SK-N-SH (cell line): ENCODE measurements at regions not wholly inside any gene's neighbourhood (a gene's known extent, or its start where the extent isn't known, plus 50 kb on each side); places are given as distances from the start of the nearest gene placed in this dataset.

ENCODE experiments used
- CTCF ChIA-PET: fragments of 300-600, 350-600 bp; formaldehyde crosslinking; extraction: SDS; loops from one replicate; lab custom pipeline; 2021; lab: Yijun Ruan, JAX
- POLR2A ChIA-PET: fragments of 350-600 bp; sonication (Branson Sonifier 250); formaldehyde crosslinking; extraction: SDS; loops from one replicate; lab custom pipeline; 2020; ENCODE audit warnings: antibody characterized with exemption, inconsistent platforms; lab: Yijun Ruan, JAX
- DNase-seq: peaks from one replicate; pipeline ENCODE4 v3.0.0; 2012
- H2AFZ ChIP-seq: fragments of 200-600 bp; sonication (generic); 2 replicates; pipeline ENCODE4 v1.8.1; 2016; ENCODE audit warnings: antibody characterized with exemption, mild to moderate bottlenecking, low read depth
- H3F3A ChIP-seq: fragments of 200-600 bp; sonication (generic); replicated peaks from 2 replicates; pipeline ENCODE3; 2016; ENCODE audit warnings: antibody characterized with exemption, mild to moderate bottlenecking; ENCODE audit not compliant: insufficient read depth
- H3K27ac ChIP-seq, 2 experiments: fragments of 200-500 bp in 1 of 2; fragments of 200-600 bp in 1 of 2; sonication (Bioruptor generic) in 1 of 2; sonication (generic), shearing (Covaris generic) in 1 of 2; 2 replicates each; pipeline versions ENCODE4 v1.5.1 to v1.6.1; 2014 to 2016; ENCODE audit warnings: low read depth in 2 of 2, inconsistent platforms in 1 of 2, low read length in 1 of 2, mild to moderate bottlenecking in 1 of 2, mixed read lengths in 1 of 2
- H3K27me3 ChIP-seq: fragments of 200-600 bp; sonication (generic), shearing (Covaris generic); 2 replicates; pipeline ENCODE4 v1.6.1; 2016; ENCODE audit warnings: mixed run types; ENCODE audit not compliant: insufficient read depth
- H3K36me3 ChIP-seq, 2 experiments: fragments of 200-500 bp in 1 of 2; fragments of 200-600 bp in 1 of 2; sonication (Bioruptor generic) in 1 of 2; sonication (generic) in 1 of 2; replicated peaks in 1 of 2; 2 replicates each; pipeline versions ENCODE3 to v1.5.1; 2014 to 2016; ENCODE audit warnings: low read length in 1 of 2, mild to moderate bottlenecking in 1 of 2; ENCODE audit not compliant: insufficient read depth in 2 of 2, control insufficient read depth in 1 of 2
- H3K4me1 ChIP-seq, 2 experiments: fragments of 200-500 bp in 1 of 2; fragments of 200-600 bp in 1 of 2; sonication (Bioruptor generic) in 1 of 2; sonication (generic), shearing (Covaris generic) in 1 of 2; 2 replicates each; pipeline versions ENCODE4 v1.5.1 to v1.6.1; 2014 to 2016; ENCODE audit warnings: low read depth in 1 of 2, low read length in 1 of 2, mixed run types in 1 of 2; ENCODE audit not compliant: insufficient read depth in 2 of 2, control insufficient read depth in 1 of 2
- H3K4me2 ChIP-seq: fragments of 200-600 bp; sonication (generic), shearing (Covaris generic); 2 replicates; pipeline ENCODE4 v1.6.1; 2017; ENCODE audit warnings: mixed run types
- H3K4me3 ChIP-seq, 2 experiments: fragments of 200-500 bp in 1 of 2; fragments of 200-600 bp in 1 of 2; sonication (Bioruptor generic) in 1 of 2; sonication (generic), shearing (Covaris generic) in 1 of 2; 2 replicates each; pipeline versions ENCODE4 v1.5.1 to v1.8.1; 2014 to 2016; ENCODE audit warnings: low read depth in 2 of 2, inconsistent platforms in 1 of 2, low read length in 1 of 2, mild to moderate bottlenecking in 1 of 2, mixed read lengths in 1 of 2, moderate library complexity in 1 of 2
- H3K79me2 ChIP-seq: fragments of 200-600 bp; sonication (generic); 2 replicates; pipeline ENCODE4 v1.8.1; 2017; ENCODE audit warnings: mild to moderate bottlenecking; ENCODE audit not compliant: insufficient read depth
- H3K9ac ChIP-seq: fragments of 200-600 bp; sonication (generic); 2 replicates; pipeline ENCODE4 v1.6.1; 2017; ENCODE audit warnings: mixed run types
- H3K9me2 ChIP-seq: fragments of 200-600 bp; sonication (generic); 2 replicates; pipeline ENCODE4 v1.6.1; 2017; ENCODE audit warnings: mixed run types
- H3K9me3 ChIP-seq: fragments of 200-600 bp; sonication (generic); 2 replicates; pipeline ENCODE4 v1.6.1; 2017; ENCODE audit warnings: mixed run types, mild to moderate bottlenecking, moderate library complexity
- H4K20me1 ChIP-seq: fragments of 200-600 bp; sonication (generic); 2 replicates; pipeline ENCODE4 v1.6.1; 2017; ENCODE audit warnings: mild to moderate bottlenecking, mixed run types; ENCODE audit not compliant: insufficient read depth
- CHD2 ChIP-seq: fragments of 150-350 bp; IDR thresholded peaks from 2 replicates; pipeline ENCODE4 v1.6.1; 2018; ENCODE audit warnings: low read length; ENCODE audit not compliant: partially characterized antibody
- EP300 ChIP-seq, 2 experiments: IDR thresholded peaks; 2 replicates each; pipeline versions ENCODE4 v1.4.0 to v1.6.1; 2012; ENCODE audit warnings: borderline replicate concordance in 1 of 2, low read depth in 1 of 2, low read length in 1 of 2
- FOSL2 ChIP-seq: IDR thresholded peaks from 2 replicates; pipeline ENCODE4 v1.4.0; 2012; ENCODE audit warnings: low read depth, mild to moderate bottlenecking, moderate library complexity, borderline replicate concordance
- FOXJ3 ChIP-seq: sonication (generic); formaldehyde crosslinking; IDR thresholded peaks from 2 replicates; pipeline ENCODE4 v1.5.1; 2020; ENCODE audit warnings: mild to moderate bottlenecking, missing genetic modification reagents
- FOXM1 ChIP-seq: IDR thresholded peaks from 2 replicates; pipeline ENCODE4 v1.4.0; 2012; ENCODE audit warnings: low read depth, mild to moderate bottlenecking
- GABPA ChIP-seq: IDR thresholded peaks from 2 replicates; pipeline ENCODE4 v1.4.0; 2012; ENCODE audit warnings: low read depth, mild to moderate bottlenecking
- GATA2 ChIP-seq: sonication (generic); formaldehyde crosslinking; IDR thresholded peaks from 2 replicates; pipeline ENCODE4 v1.5.0; 2020; ENCODE audit warnings: mild to moderate bottlenecking, missing genetic modification reagents
- MEF2A ChIP-seq: IDR thresholded peaks from 2 replicates; pipeline ENCODE4 v1.4.0; 2012; ENCODE audit warnings: low read depth, borderline replicate concordance
- MXI1 ChIP-seq: IDR thresholded peaks from 2 replicates; pipeline ENCODE4 v1.6.1; 2012; ENCODE audit warnings: mild to moderate bottlenecking, low read depth, low read length, improper control_type of control experiment
- NFIC ChIP-seq: IDR thresholded peaks from 2 replicates; pipeline ENCODE4 v1.4.0; 2012; ENCODE audit warnings: borderline replicate concordance
- NRF1 ChIP-seq: IDR thresholded peaks from 2 replicates; pipeline ENCODE4 v1.6.1; 2012; ENCODE audit warnings: low read depth, mild to moderate bottlenecking, low read length
- POLR2AphosphoS5 ChIP-seq: IDR thresholded peaks from 2 replicates; pipeline ENCODE4 v1.6.1; 2012; ENCODE audit warnings: low read depth, low read length
- RAD21 ChIP-seq: IDR thresholded peaks from 2 replicates; pipeline ENCODE4 v1.6.1; 2012; ENCODE audit warnings: mild to moderate bottlenecking, low read length
- RCOR1 ChIP-seq: fragments of 150-350 bp; IDR thresholded peaks from 2 replicates; pipeline ENCODE4 v1.6.1; 2017; ENCODE audit warnings: antibody characterized with exemption, low read length
- REST ChIP-seq: IDR thresholded peaks from 2 replicates; pipeline ENCODE4 v1.6.1; 2012; ENCODE audit warnings: mild to moderate bottlenecking, low read depth, low read length, moderate library complexity
- RXRA ChIP-seq: IDR thresholded peaks from 2 replicates; pipeline ENCODE4 v1.4.0; 2012; ENCODE audit warnings: low read depth, mild to moderate bottlenecking, borderline replicate concordance
- SMC3 ChIP-seq: IDR thresholded peaks from 2 replicates; pipeline ENCODE4 v1.6.1; 2012; ENCODE audit warnings: low read depth, low read length, improper control_type of control experiment
- TAF1 ChIP-seq: IDR thresholded peaks from 2 replicates; pipeline ENCODE4 v1.6.1; 2012; ENCODE audit warnings: low read depth, mild to moderate bottlenecking, low read length, moderate library complexity, borderline replicate concordance
- TCF12 ChIP-seq: IDR thresholded peaks from 2 replicates; pipeline ENCODE4 v1.4.0; 2012
- TEAD4 ChIP-seq: IDR thresholded peaks from 2 replicates; pipeline ENCODE4 v1.4.0; 2012; ENCODE audit warnings: mild to moderate bottlenecking, borderline replicate concordance; ENCODE audit not compliant: insufficient read depth
- ZBTB33 ChIP-seq: IDR thresholded peaks from 2 replicates; pipeline ENCODE4 v1.4.0; 2012; ENCODE audit warnings: low read depth, borderline replicate concordance
- WGBS: methylation state at CpG from one replicate; pipeline ENCODE4 v1.1.6; 2017; ENCODE audit warnings: low lambda C conversion rate; 5-methylcytosine and 5-hydroxymethylcytosine counted together
- TF ChIP-seq, protein P1 (sequence below): fragments of 150-350 bp; IDR thresholded peaks from 2 replicates; pipeline ENCODE4 v1.6.1; 2017; ENCODE audit warnings: antibody characterized with exemption, low read length, low read depth, borderline replicate concordance
- TF ChIP-seq, protein P2 (sequence below): fragments of 150-350 bp; IDR thresholded peaks from 2 replicates; pipeline ENCODE4 v1.6.1; 2016; ENCODE audit warnings: mild to moderate bottlenecking, low read depth, low read length
- TF ChIP-seq, protein P3 (sequence below): IDR thresholded peaks from 2 replicates; pipeline ENCODE4 v1.4.0; 2012; ENCODE audit warnings: low read depth, borderline replicate concordance

DNA sequence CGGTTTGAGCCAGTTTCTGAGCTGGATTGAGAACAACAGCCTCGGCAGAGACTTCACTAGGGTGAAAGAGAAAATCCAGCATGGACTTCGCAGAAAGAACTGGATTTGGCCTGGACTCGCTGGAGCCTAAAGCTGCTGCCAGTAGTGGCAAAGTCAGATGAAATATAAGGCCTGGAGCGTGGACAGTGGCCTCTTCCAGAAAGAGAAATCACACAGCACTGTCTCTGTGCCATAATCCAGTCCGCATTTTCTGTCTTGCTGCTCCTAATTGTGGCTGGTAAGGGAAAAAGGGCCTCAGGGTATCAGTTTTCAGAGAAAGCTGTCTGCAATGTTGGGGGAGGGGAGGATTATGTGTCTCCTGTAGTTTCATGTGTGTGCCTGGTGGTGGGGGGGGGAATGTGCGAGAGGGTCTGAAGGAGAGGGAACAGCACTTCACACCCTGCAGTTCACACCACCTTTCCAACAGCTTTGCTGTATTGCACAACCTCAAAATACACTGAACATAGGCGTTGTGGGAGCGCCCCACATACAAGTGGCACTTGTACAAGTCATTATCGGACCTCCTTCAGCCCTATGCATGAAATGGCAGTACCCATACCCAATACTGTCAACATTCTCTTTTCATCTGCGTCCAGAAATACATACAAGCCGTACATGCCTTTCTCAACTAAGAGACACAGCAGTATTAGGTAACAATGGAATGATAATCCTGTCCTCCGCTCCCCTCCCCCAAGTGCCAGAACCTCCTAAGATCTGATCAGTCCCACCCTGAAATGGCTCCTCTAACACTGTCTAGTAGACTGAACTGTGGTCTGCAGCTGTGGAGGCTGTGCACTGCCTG, 107.5 kb upstream of the ATF7IP start:
- Histone ChIP-seq H3K79me2 (no peaks in the 10 kb centered on the region), H3K27ac (peak overlapping the region; percentile 63 to 92; a peak in 3 of 4 replicates), H2AFZ (peak overlapping the region; percentile 69; the same call in 1 of the 2 replicates), H3F3A (peaks cover 7% of the 10 kb centered on the region), H3K9me3 (no peaks in the 10 kb centered on the region), H4K20me1 (no peaks in the 10 kb centered on the region), H3K36me3 (no peaks in the 10 kb centered on the region), H3K27me3 (no peaks in the 10 kb centered on the region), H3K4me1 (peaks cover 13 to 19% of the 10 kb centered on the region in 2 experiments; a peak in 2 of 4 replicates), H3K4me3 (no peak overlapping the region), H3K4me2 (no peak overlapping the region), H3K9ac (peak overlapping the region; percentile 47; the same call in 1 of the 2 replicates), H3K9me2 (no peaks in the 10 kb centered on the region)
- peak; percentile 68 for DNase-seq
- CTCF ChIA-PET, result interaction anchor here (1.0 to 1.2 kb wide), 2 partner anchors 108 to 127 kb away, joined by 4 to 5 read pairs; partner anchors contain the start of gene ATF7IP
- WGBS, result 41% methylated on average over 13 of the region's 13 CpGs
- POLR2A ChIA-PET, result interaction anchor here (1.3 to 2.2 kb wide), 2 partner anchors 108 to 127 kb away, joined by 6 to 7 read pairs; partner anchors contain the start of gene ATF7IP
- TF ChIP-seq POLR2AphosphoS5, result no peak
- no peak for TF ChIP-seq MXI1
- TF ChIP-seq EP300 (IDR thresholded peaks at IDR 0.05; ENCODE audit: borderline replicate concordance in 1 of 2, low read depth in 1 of 2, low read length in 1 of 2), result peak in 1 of 2 experiments; percentile 54; a peak in 1 of 4 replicates
- TF ChIP-seq NRF1, result 0 out of 2 replicates have a peak, but pooled peaks have one; percentile 12
- TF ChIP-seq TEAD4, result no peak
- TF ChIP-seq CHD2, result peak; percentile 27
- 0 out of 2 replicates have a peak, but pooled peaks have one; percentile 16 for TF ChIP-seq GATA2 (CRISPR knock-in tag)
- TF ChIP-seq, protein P1, sequence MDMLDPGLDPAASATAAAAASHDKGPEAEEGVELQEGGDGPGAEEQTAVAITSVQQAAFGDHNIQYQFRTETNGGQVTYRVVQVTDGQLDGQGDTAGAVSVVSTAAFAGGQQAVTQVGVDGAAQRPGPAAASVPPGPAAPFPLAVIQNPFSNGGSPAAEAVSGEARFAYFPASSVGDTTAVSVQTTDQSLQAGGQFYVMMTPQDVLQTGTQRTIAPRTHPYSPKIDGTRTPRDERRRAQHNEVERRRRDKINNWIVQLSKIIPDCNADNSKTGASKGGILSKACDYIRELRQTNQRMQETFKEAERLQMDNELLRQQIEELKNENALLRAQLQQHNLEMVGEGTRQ, result no peak
- no peak for TF ChIP-seq GABPA
- no peak; the same call in 1 of the 2 replicates for TF ChIP-seq SMC3
- TF ChIP-seq TAF1, result no peak
- TF ChIP-seq, protein P2, sequence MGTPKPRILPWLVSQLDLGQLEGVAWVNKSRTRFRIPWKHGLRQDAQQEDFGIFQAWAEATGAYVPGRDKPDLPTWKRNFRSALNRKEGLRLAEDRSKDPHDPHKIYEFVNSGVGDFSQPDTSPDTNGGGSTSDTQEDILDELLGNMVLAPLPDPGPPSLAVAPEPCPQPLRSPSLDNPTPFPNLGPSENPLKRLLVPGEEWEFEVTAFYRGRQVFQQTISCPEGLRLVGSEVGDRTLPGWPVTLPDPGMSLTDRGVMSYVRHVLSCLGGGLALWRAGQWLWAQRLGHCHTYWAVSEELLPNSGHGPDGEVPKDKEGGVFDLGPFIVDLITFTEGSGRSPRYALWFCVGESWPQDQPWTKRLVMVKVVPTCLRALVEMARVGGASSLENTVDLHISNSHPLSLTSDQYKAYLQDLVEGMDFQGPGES, result no peak
- TF ChIP-seq FOXJ3, result no peak; the same call in 1 of the 2 replicates
- TF ChIP-seq ZBTB33, result no peak
- TF ChIP-seq MEF2A, result no peak
- no peak for TF ChIP-seq RAD21
- TF ChIP-seq FOXM1, result no peak
- TF ChIP-seq NFIC, result no peak
- TF ChIP-seq, protein P3, sequence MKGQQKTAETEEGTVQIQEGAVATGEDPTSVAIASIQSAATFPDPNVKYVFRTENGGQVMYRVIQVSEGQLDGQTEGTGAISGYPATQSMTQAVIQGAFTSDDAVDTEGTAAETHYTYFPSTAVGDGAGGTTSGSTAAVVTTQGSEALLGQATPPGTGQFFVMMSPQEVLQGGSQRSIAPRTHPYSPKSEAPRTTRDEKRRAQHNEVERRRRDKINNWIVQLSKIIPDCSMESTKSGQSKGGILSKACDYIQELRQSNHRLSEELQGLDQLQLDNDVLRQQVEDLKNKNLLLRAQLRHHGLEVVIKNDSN, result no peak
- TF ChIP-seq TCF12, result peak; percentile 12; the same call in 1 of the 2 replicates
- no peak for TF ChIP-seq RCOR1
- no peak for TF ChIP-seq RXRA
- no peak for TF ChIP-seq FOSL2
- no peak for TF ChIP-seq REST
